ENCODE measurements at regions not wholly inside any gene's neighbourhood (a gene's known extent, or its start where the extent isn't known, plus 50 kb on each side); places are given as distances from the start of the nearest gene placed in this dataset.
A peak's percentile ranks its signal among the peaks of the same experiment; 100 is the strongest.

DNA sequence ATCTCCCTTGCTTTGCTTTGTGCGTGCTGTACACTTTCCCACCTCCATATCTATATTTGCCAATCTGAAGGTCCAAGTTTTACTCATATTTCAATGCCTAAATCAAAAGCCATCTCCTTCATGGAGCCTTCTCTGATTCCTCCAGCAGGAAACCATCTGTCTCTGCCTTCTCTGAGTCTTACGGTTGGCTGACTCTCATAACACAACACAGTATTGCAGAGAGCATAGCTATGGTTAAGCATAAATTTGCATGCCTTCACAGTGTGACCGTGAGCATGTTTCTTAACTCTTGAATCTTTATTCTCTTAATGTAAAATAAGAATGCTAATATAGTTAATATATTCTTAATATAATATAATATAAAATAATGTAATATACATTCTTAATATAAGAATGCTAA, 136.8 kb upstream of the PPP2R2B start:
- 80 to 92% (median 88%) methylated on average over 3 of the region's 3 CpGs for WGBS, 3 donors
- DNase-seq = no peak
- Histone ChIP-seq H3K9me3 (ENCODE audit: control insufficient read depth in 2 of 2, insufficient read depth in 1 of 2, low read depth in 1 of 2, low read length in 1 of 2) (no peaks in the 10 kb centered on the region), H3K36me3 (ENCODE audit: control insufficient read depth in 3 of 3, insufficient read depth in 2 of 3, low read depth in 1 of 3, low read length in 3 of 3) (no peaks in the 10 kb centered on the region), H3K27ac (ENCODE audit: low read depth in 1 of 3, low read length in 2 of 3) (no peak overlapping the region), H3K4me1 (ENCODE audit: control insufficient read depth in 3 of 3, insufficient read depth in 2 of 3, low read depth in 1 of 3, low read length in 2 of 3) (no peaks in the 10 kb centered on the region), H3K4me3 (ENCODE audit: low read depth in 1 of 3, low read length in 3 of 3) (no peak overlapping the region), H3K27me3 (ENCODE audit: control insufficient read depth in 3 of 3, insufficient read depth in 3 of 3, low read length in 3 of 3) (peaks cover 0 to 2% (median 0%) of the 10 kb centered on the region in 3 donors)
- no peak for FAIRE-seq

DNA sequence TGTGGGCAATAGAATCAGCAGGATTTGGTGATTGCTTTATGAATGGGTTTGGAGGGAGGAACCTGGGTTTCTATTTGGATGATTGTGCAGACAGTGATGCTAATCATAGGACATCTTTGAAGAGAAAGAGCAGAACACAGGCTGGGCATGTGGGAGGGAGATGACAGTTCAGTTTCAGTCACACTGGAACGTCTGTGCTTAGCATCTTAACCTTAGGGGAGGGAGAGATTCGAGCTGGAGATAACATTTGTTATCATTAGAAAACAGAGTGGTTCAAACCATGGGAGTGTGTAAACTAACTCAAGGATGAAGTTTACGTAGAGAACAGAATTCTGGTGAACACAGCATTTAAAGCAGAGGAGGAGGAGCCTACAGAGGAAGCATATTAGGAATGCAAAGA, 138.6 kb upstream of the PPP2R2B start:
- Histone ChIP-seq H3K36me3 (ENCODE audit: control insufficient read depth in 3 of 3, insufficient read depth in 2 of 3, low read depth in 1 of 3, low read length in 3 of 3) (no peaks in the 10 kb centered on the region), H3K4me1 (ENCODE audit: control insufficient read depth in 3 of 3, insufficient read depth in 2 of 3, low read depth in 1 of 3, low read length in 2 of 3) (no peaks in the 10 kb centered on the region), H3K27ac (ENCODE audit: low read depth in 1 of 3, low read length in 2 of 3) (no peak overlapping the region), H3K4me3 (ENCODE audit: low read depth in 1 of 3, low read length in 3 of 3) (no peak overlapping the region), H3K9me3 (ENCODE audit: control insufficient read depth in 2 of 2, insufficient read depth in 1 of 2, low read depth in 1 of 2, low read length in 1 of 2) (no peaks in the 10 kb centered on the region), H3K27me3 (ENCODE audit: control insufficient read depth in 3 of 3, insufficient read depth in 3 of 3, low read length in 3 of 3) (no peaks in the 10 kb centered on the region)
- FAIRE-seq = no peak
- WGBS, 3 donors = 12 to 20% (median 15%) methylated on average over 3 of the region's 3 CpGs
- DNase-seq = no peak

DNA sequence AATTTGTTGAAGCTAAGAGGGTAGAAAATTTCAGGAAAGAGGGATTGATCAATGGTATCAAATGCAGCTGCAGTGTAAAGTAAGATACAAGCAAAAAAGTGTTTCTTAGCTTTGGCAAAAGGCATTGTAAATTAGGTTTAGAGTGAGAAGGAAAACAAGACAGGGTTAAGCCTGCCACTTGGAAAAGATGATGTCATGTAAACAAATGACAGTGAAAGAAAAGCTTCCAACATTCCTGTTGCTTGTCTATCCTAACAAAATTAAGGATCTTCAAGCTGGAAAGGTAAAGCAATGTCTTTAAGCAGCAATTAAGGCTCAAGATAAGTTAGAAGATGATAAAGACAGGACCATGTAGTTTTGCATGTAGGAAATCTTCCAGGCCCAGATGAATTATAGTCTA, 139.1 kb upstream of the PPP2R2B start:
- H3K4me3 ChIP-seq (ENCODE audit: low read depth in 1 of 3, low read length in 3 of 3) = no peak overlapping the region
- no peak for FAIRE-seq
- H3K36me3 ChIP-seq (ENCODE audit: control insufficient read depth in 3 of 3, insufficient read depth in 2 of 3, low read depth in 1 of 3, low read length in 3 of 3) = no peaks in the 10 kb centered on the region
- DNase-seq = peak in 1 of 2 donors; percentile 2
- no peaks in the 10 kb centered on the region for H3K4me1 ChIP-seq (ENCODE audit: control insufficient read depth in 3 of 3, insufficient read depth in 2 of 3, low read depth in 1 of 3, low read length in 2 of 3)
- no peak overlapping the region for H3K27ac ChIP-seq (ENCODE audit: low read depth in 1 of 3, low read length in 2 of 3)
- no peaks in the 10 kb centered on the region for H3K27me3 ChIP-seq (ENCODE audit: control insufficient read depth in 3 of 3, insufficient read depth in 3 of 3, low read length in 3 of 3)
- no peaks in the 10 kb centered on the region for H3K9me3 ChIP-seq (ENCODE audit: control insufficient read depth in 2 of 2, insufficient read depth in 1 of 2, low read depth in 1 of 2, low read length in 1 of 2)

DNA sequence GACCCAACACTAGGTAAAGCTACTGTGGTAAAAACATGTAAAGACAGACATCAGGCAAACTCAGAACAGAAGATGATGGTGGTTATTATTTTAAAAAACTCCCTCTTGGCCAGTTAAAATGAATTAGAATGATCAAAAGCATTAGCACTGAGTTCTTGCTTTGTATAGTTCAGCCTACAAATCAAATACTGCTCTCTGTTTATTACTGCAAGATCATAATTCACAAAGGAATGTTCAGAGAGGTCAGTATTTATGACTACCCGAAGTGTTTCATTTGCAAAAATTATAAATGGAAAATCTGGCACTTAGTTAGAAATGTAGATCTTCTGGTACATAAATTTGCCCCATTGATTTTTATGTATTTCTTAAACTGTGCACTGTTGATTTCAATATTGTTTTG, 140.3 kb upstream of the PPP2R2B start:
- H3K36me3 ChIP-seq (ENCODE audit: control insufficient read depth in 3 of 3, insufficient read depth in 2 of 3, low read depth in 1 of 3, low read length in 3 of 3) = no peaks in the 10 kb centered on the region
- no peak for FAIRE-seq
- H3K27me3 ChIP-seq (ENCODE audit: control insufficient read depth in 3 of 3, insufficient read depth in 3 of 3, low read length in 3 of 3) = no peaks in the 10 kb centered on the region
- H3K9me3 ChIP-seq (ENCODE audit: control insufficient read depth in 2 of 2, insufficient read depth in 1 of 2, low read depth in 1 of 2, low read length in 1 of 2) = no peaks in the 10 kb centered on the region
- WGBS, 3 donors = 47 to 58% (median 49%) methylated on average over 1 of the region's 1 CpG
- no peak overlapping the region for H3K4me3 ChIP-seq (ENCODE audit: low read depth in 1 of 3, low read length in 3 of 3)
- H3K27ac ChIP-seq (ENCODE audit: low read depth in 1 of 3, low read length in 2 of 3) = no peak overlapping the region
- DNase-seq = no peak
- no peaks in the 10 kb centered on the region for H3K4me1 ChIP-seq (ENCODE audit: control insufficient read depth in 3 of 3, insufficient read depth in 2 of 3, low read depth in 1 of 3, low read length in 2 of 3)

DNA sequence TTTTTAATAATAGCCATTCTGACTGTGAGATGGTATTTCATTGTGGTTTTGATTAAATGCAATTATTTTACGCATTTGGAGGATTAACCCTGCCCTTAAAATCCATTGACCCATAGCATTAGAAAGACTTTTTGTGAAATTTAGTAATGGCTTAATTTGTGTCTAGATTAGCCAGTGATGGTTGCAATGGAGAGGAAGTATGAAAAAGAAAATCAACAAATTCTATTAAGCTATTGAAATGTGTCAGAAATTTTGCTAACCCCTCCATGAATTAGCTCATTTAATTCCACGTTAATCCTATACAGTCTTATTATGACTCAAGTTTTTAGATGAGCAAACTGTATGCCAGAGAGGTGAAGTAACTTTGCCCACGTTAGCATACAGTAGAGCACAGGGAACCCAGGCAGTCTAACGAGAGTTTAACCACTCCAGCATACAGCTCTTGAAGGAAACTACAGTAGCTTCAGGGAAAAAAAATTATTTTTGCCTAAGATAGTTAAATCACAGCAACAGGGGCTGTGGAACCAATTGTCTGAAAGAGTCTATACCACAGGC, 158.2 kb upstream of the PPP2R2B start:
- peaks cover 0 to 5% (median 0%) of the 10 kb centered on the region in 3 donors for H3K27me3 ChIP-seq (ENCODE audit: control insufficient read depth in 3 of 3, insufficient read depth in 3 of 3, low read length in 3 of 3)
- WGBS, 3 donors = 77 to 83% (median 79%) methylated on average over 4 of the region's 4 CpGs
- DNase-seq = no peak
- H3K4me3 ChIP-seq (ENCODE audit: low read depth in 1 of 3, low read length in 3 of 3) = no peak overlapping the region
- H3K27ac ChIP-seq (ENCODE audit: low read depth in 1 of 3, low read length in 2 of 3) = no peak overlapping the region
- FAIRE-seq = no peak
- H3K36me3 ChIP-seq (ENCODE audit: control insufficient read depth in 3 of 3, insufficient read depth in 2 of 3, low read depth in 1 of 3, low read length in 3 of 3) = no peaks in the 10 kb centered on the region
- no peaks in the 10 kb centered on the region for H3K4me1 ChIP-seq (ENCODE audit: control insufficient read depth in 3 of 3, insufficient read depth in 2 of 3, low read depth in 1 of 3, low read length in 2 of 3)
- no peaks in the 10 kb centered on the region for H3K9me3 ChIP-seq (ENCODE audit: control insufficient read depth in 2 of 2, insufficient read depth in 1 of 2, low read depth in 1 of 2, low read length in 1 of 2)

DNA sequence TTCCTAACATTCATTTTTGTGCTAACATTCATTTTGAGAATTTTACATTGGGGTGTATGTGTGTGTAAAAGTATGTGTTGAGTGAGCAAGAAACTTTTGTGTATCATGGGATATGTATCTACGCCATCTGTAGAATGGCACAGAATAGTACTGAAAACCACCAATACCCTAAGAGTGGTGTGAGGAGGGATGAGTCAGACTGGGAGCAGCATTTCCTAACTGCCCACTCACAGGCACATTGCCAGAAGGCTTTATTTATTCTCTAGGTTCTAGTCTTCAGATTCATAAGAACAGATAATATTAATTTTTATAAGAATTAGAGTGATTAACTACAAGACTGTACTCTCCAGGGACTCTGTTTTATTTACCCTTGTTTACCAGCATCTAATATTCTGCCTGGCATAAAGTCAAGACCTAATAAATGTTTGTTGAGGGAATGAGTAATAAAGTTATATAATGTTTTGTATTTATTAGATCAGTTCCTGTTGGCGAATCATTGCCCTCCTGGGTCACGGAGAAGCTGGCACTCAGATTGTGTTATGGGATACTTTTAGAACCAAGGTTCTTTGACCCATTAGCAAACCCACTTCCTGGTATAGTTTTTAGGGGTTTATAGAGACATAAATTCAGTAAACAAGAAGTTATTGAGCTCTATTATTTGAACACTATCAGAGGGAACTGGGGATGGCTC, 159.1 kb upstream of the PPP2R2B start:
- peaks cover 0 to 7% (median 0%) of the 10 kb centered on the region in 3 donors for H3K27me3 ChIP-seq (ENCODE audit: control insufficient read depth in 3 of 3, insufficient read depth in 3 of 3, low read length in 3 of 3)
- FAIRE-seq (no peak), DNase-seq (no peak)
- no peaks in the 10 kb centered on the region for H3K4me1 ChIP-seq (ENCODE audit: control insufficient read depth in 3 of 3, insufficient read depth in 2 of 3, low read depth in 1 of 3, low read length in 2 of 3)
- H3K4me3 ChIP-seq (ENCODE audit: low read depth in 1 of 3, low read length in 3 of 3) = no peak overlapping the region
- WGBS, 3 donors = 46 to 57% (median 48%) methylated on average over 3 of the region's 3 CpGs
- no peaks in the 10 kb centered on the region for H3K36me3 ChIP-seq (ENCODE audit: control insufficient read depth in 3 of 3, insufficient read depth in 2 of 3, low read depth in 1 of 3, low read length in 3 of 3)
- H3K27ac ChIP-seq (ENCODE audit: low read depth in 1 of 3, low read length in 2 of 3) = no peak overlapping the region
- H3K9me3 ChIP-seq (ENCODE audit: control insufficient read depth in 2 of 2, insufficient read depth in 1 of 2, low read depth in 1 of 2, low read length in 1 of 2) = no peaks in the 10 kb centered on the region

DNA sequence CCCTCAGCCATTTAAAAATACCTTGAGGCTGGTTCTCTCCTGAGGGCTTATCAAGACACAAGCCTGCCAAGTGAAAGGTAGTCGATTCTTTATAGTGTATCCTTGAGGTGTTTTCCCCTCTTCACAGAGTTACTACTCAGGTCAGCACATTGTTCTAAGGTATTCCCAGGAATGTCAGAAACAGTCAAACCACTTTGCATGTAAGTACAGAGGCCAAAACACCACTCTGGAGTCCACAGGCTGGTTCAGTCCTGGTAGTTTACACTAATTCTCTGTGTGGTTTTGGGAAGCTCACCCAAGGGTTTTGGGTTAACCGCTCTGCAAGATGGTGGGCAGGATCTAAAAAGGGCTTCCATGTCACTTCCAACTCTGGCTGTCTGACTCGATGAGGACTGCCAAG, 162.3 kb upstream of the PPP2R2B start:
- no peaks in the 10 kb centered on the region for H3K9me3 ChIP-seq (ENCODE audit: control insufficient read depth in 2 of 2, insufficient read depth in 1 of 2, low read depth in 1 of 2, low read length in 1 of 2)
- no peak overlapping the region for H3K27ac ChIP-seq (ENCODE audit: low read depth in 1 of 3, low read length in 2 of 3)
- WGBS, 3 donors = 76 to 83% (median 77%) methylated on average over 3 of the region's 3 CpGs
- H3K4me1 ChIP-seq (ENCODE audit: control insufficient read depth in 3 of 3, insufficient read depth in 2 of 3, low read depth in 1 of 3, low read length in 2 of 3) = no peaks in the 10 kb centered on the region
- FAIRE-seq (no peak), DNase-seq (no peak)
- H3K27me3 ChIP-seq (ENCODE audit: control insufficient read depth in 3 of 3, insufficient read depth in 3 of 3, low read length in 3 of 3) = peaks cover 0 to 11% (median 0%) of the 10 kb centered on the region in 3 donors
- no peaks in the 10 kb centered on the region for H3K36me3 ChIP-seq (ENCODE audit: control insufficient read depth in 3 of 3, insufficient read depth in 2 of 3, low read depth in 1 of 3, low read length in 3 of 3)
- H3K4me3 ChIP-seq (ENCODE audit: low read depth in 1 of 3, low read length in 3 of 3) = no peak overlapping the region

DNA sequence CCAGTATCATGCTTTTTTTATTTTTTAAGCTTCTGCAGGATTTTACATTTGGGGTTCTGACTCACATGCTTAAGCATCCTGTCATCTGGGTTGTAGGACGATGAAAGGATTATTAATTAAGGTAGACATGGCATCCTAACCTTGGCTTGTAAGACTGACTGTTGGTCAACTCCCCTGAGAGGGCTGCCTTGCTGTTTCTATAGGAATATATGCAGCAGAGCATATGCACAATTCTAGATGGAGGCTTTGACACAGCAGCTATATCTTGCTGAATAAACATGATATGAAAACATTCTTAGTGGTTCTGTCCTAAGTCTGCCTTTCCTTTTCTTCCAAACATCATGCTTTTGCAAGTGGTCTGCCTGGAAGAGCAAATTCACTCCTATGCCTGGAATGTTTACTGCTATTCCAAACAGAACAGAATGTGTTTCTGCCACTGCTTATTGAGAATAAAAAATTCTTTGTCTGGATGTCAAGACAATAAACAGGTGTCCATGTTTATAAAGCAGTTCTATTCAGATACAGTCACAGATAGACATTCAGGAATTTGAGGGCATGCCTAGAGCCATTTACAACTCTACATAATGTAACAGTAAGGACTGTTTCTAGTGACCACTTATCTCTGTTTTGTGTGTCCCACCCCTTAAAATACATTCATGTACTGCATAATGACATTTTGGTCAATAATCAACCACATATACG, 166.2 kb upstream of the PPP2R2B start:
- WGBS, 3 donors = 34 to 39% (median 37%) methylated on average over 2 of the region's 2 CpGs
- no peak for FAIRE-seq
- Histone ChIP-seq H3K27ac (ENCODE audit: low read depth in 1 of 3, low read length in 2 of 3) (no peak overlapping the region), H3K27me3 (ENCODE audit: control insufficient read depth in 3 of 3, insufficient read depth in 3 of 3, low read length in 3 of 3) (peaks cover 0 to 11% (median 0%) of the 10 kb centered on the region in 3 donors), H3K9me3 (ENCODE audit: control insufficient read depth in 2 of 2, insufficient read depth in 1 of 2, low read depth in 1 of 2, low read length in 1 of 2) (no peaks in the 10 kb centered on the region), H3K4me1 (ENCODE audit: control insufficient read depth in 3 of 3, insufficient read depth in 2 of 3, low read depth in 1 of 3, low read length in 2 of 3) (no peaks in the 10 kb centered on the region), H3K4me3 (ENCODE audit: low read depth in 1 of 3, low read length in 3 of 3) (no peak overlapping the region), H3K36me3 (ENCODE audit: control insufficient read depth in 3 of 3, insufficient read depth in 2 of 3, low read depth in 1 of 3, low read length in 3 of 3) (no peaks in the 10 kb centered on the region)
- no peak for DNase-seq

Data from small intestine (tissue), 7 donors.